ENCODE measurements at regions not wholly inside any gene's neighbourhood (a gene's known extent, or its start where the extent isn't known, plus 50 kb on each side); places are given as distances from the start of the nearest gene placed in this dataset.
"Not testable (repeated sequence)": the region's sequence is repeated elsewhere in the genome, so short reads cannot be mapped to it uniquely, and the experiment has no call there.

GRCh38 chr5:44679214-44679613, 129.5 kb upstream of the MRPS30 start:
- H3K27ac ChIP-seq = no peak overlapping the region
- no peaks in the 10 kb centered on the region for H3F3A ChIP-seq (ENCODE audit: low read depth)
- TF ChIP-seq EZH2phosphoT487 (IDR thresholded peaks at IDR 0.05) (no peak), EZH2 (IDR thresholded peaks at IDR 0.05) (no peak)
- TF ChIP-seq, protein P1, sequence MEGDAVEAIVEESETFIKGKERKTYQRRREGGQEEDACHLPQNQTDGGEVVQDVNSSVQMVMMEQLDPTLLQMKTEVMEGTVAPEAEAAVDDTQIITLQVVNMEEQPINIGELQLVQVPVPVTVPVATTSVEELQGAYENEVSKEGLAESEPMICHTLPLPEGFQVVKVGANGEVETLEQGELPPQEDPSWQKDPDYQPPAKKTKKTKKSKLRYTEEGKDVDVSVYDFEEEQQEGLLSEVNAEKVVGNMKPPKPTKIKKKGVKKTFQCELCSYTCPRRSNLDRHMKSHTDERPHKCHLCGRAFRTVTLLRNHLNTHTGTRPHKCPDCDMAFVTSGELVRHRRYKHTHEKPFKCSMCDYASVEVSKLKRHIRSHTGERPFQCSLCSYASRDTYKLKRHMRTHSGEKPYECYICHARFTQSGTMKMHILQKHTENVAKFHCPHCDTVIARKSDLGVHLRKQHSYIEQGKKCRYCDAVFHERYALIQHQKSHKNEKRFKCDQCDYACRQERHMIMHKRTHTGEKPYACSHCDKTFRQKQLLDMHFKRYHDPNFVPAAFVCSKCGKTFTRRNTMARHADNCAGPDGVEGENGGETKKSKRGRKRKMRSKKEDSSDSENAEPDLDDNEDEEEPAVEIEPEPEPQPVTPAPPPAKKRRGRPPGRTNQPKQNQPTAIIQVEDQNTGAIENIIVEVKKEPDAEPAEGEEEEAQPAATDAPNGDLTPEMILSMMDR (IDR thresholded peaks at IDR 0.05) = no peak
- DNase-seq (ENCODE audit: low spot score) = no peak
- H3K4me1 ChIP-seq = no peaks in the 10 kb centered on the region
- no peaks in the 10 kb centered on the region for H3K79me2 ChIP-seq (ENCODE audit: low read depth)
- no peak overlapping the region for H3K9ac ChIP-seq
- Mint-ChIP-seq H3K27me3 (ENCODE audit: insufficient read depth, low read depth) (no peaks in the 10 kb centered on the region), H3K4me3 (no peak overlapping the region), H3K9me3 (no peaks in the 10 kb centered on the region), H3K4me1 (no peaks in the 10 kb centered on the region), H3K27ac (no peak overlapping the region), H3K36me3 (no peaks in the 10 kb centered on the region)
- H4K20me1 ChIP-seq (ENCODE audit: low read depth) = no peaks in the 10 kb centered on the region
- no peaks in the 10 kb centered on the region for H3K9me3 ChIP-seq (ENCODE audit: low read depth)
- H2AFZ ChIP-seq (replicated peaks) = no peak overlapping the region
- no peaks in the 10 kb centered on the region for H3K36me3 ChIP-seq
- no peak overlapping the region for H3K4me3 ChIP-seq
- no peaks in the 10 kb centered on the region for H3K27me3 ChIP-seq
- no peak overlapping the region for H3K4me2 ChIP-seq

GRCh38 chr5:44675296-44675695, 133.5 kb upstream of the MRPS30 start:
- no peaks in the 10 kb centered on the region for H3F3A ChIP-seq (ENCODE audit: low read depth)
- no peaks in the 10 kb centered on the region for H4K20me1 ChIP-seq (ENCODE audit: low read depth)
- no peak for DNase-seq (ENCODE audit: low spot score)
- H3K4me3 Mint-ChIP-seq = no peak overlapping the region
- TF ChIP-seq, protein P1 (IDR thresholded peaks at IDR 0.05) = no peak
- no peak for TF ChIP-seq EZH2phosphoT487 (IDR thresholded peaks at IDR 0.05)
- TF ChIP-seq EZH2 (IDR thresholded peaks at IDR 0.05) = no peak
- H3K4me2 ChIP-seq = no peak overlapping the region
- H3K9ac ChIP-seq = no peak overlapping the region
- H3K4me1 ChIP-seq = no peaks in the 10 kb centered on the region
- no peaks in the 10 kb centered on the region for H3K9me3 ChIP-seq (ENCODE audit: low read depth)
- H3K27ac ChIP-seq = no peak overlapping the region
- no peaks in the 10 kb centered on the region for H3K27me3 ChIP-seq
- H3K27me3 Mint-ChIP-seq (ENCODE audit: insufficient read depth, low read depth) = no peaks in the 10 kb centered on the region
- H3K36me3 Mint-ChIP-seq = no peaks in the 10 kb centered on the region
- no peak overlapping the region for H2AFZ ChIP-seq (replicated peaks)
- H3K79me2 ChIP-seq (ENCODE audit: low read depth) = no peaks in the 10 kb centered on the region
- peaks cover 3% of the 10 kb centered on the region for H3K9me3 Mint-ChIP-seq
- H3K27ac Mint-ChIP-seq = no peak overlapping the region
- no peak overlapping the region for H3K4me3 ChIP-seq
- no peaks in the 10 kb centered on the region for H3K36me3 ChIP-seq
- H3K4me1 Mint-ChIP-seq = no peaks in the 10 kb centered on the region

- Histone ChIP-seq H3K4me2 (no peak overlapping the region), H3K9ac (no peak overlapping the region), H3K36me3 (no peaks in the 10 kb centered on the region), H3K79me2 (ENCODE audit: low read depth) (no peaks in the 10 kb centered on the region), H3K27me3 (no peaks in the 10 kb centered on the region), H3K27ac (no peak overlapping the region), H2AFZ (replicated peaks) (no peak overlapping the region), H3K4me3 (no peak overlapping the region), H3F3A (ENCODE audit: low read depth) (no peaks in the 10 kb centered on the region), H4K20me1 (ENCODE audit: low read depth) (no peaks in the 10 kb centered on the region), H3K9me3 (ENCODE audit: low read depth) (no peaks in the 10 kb centered on the region), H3K4me1 (no peaks in the 10 kb centered on the region)
- H3K27me3 Mint-ChIP-seq (ENCODE audit: insufficient read depth, low read depth) = no peaks in the 10 kb centered on the region
- DNase-seq (ENCODE audit: low spot score) = no peak
- H3K27ac Mint-ChIP-seq = no peak overlapping the region
- H3K9me3 Mint-ChIP-seq = peaks cover 7% of the 10 kb centered on the region
- TF ChIP-seq, protein P1 (IDR thresholded peaks at IDR 0.05) = no peak
- TF ChIP-seq EZH2phosphoT487 (IDR thresholded peaks at IDR 0.05) (no peak), EZH2 (IDR thresholded peaks at IDR 0.05) (no peak)
- H3K36me3 Mint-ChIP-seq = no peaks in the 10 kb centered on the region
- H3K4me3 Mint-ChIP-seq = no peak overlapping the region
- H3K4me1 Mint-ChIP-seq = no peaks in the 10 kb centered on the region
These were observed 134.3 kb upstream of the MRPS30 start for GRCh38 chr5:44674461-44674860.

DNA sequence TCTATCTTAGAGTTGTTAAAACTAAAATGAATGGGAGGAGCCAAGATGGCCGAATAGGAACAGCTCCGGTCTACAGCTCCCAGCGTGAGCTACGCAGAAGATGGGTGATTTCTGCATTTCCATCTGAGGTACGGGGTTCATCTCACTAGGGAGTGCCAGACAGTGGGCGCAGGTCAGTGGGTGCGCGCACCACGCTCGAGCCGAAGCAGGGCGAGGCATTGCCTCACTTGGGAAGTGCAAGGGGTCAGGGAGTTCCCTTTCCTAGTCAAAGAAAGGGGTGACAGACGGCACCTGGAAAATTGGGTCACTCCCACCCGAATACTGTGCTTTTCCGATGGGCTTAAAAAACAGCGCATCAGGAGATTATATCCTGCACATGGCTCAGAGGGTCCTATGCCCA, 140.3 kb upstream of the MRPS30 start:
- not testable (repeated sequence) for H3K27ac Mint-ChIP-seq; H2AFZ ChIP-seq (replicated peaks); H3K79me2 ChIP-seq (ENCODE audit: low read depth); H3K4me2 ChIP-seq; H3K27me3 ChIP-seq; H3K9me3 Mint-ChIP-seq; H3K36me3 ChIP-seq; H3K4me1 ChIP-seq; H3K4me3 ChIP-seq; H3F3A ChIP-seq (ENCODE audit: low read depth); H3K27ac ChIP-seq; H3K4me3 Mint-ChIP-seq; H3K9ac ChIP-seq; H4K20me1 ChIP-seq (ENCODE audit: low read depth); H3K4me1 Mint-ChIP-seq; H3K9me3 ChIP-seq (ENCODE audit: low read depth); DNase-seq (ENCODE audit: low spot score); H3K36me3 Mint-ChIP-seq; H3K27me3 Mint-ChIP-seq (ENCODE audit: insufficient read depth, low read depth)
